ENCODE measurements at regions not wholly inside any gene's neighbourhood (a gene's known extent, or its start where the extent isn't known, plus 50 kb on each side); places are given as distances from the start of the nearest gene placed in this dataset.
"Not testable (repeated sequence)": the region's sequence is repeated elsewhere in the genome, so short reads cannot be mapped to it uniquely, and the experiment has no call there.

DNA sequence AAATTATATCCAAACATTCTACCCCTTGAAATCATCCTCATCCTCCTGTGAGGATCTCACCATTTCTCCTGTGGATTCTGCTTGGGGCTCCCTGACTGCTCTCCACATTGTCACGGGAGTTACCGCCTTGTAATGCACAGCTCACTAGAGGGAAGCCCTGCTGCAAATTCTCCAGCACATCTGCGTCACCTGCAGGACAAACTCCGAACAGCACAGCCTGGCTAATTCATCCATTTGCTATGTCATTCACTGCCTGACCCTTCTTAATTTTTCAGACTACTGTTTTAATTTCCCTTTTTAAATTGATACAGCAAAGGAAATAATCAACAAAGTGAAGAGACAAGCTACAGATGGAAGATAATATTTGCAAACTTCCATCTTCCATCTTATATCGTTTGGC lies 627.4 kb downstream of the FBXO15 start:
- H3K9ac ChIP-seq (ENCODE audit: control insufficient read depth, insufficient read depth, low read length), result no peak overlapping the region
- H3K4me2 ChIP-seq (ENCODE audit: control insufficient read depth, insufficient read depth), result no peak overlapping the region
- H2AFZ ChIP-seq (ENCODE audit: control insufficient read depth, low read depth, low read length), result no peak overlapping the region
- CTCF ChIA-PET, result interaction anchor here (0.6 to 1.0 kb wide), 2 partner anchors 757 to 759 kb away, joined by 3 to 4 read pairs; no protein-coding TSS in a partner anchor
- H4K20me1 ChIP-seq (ENCODE audit: control insufficient read depth, insufficient read depth), result no peaks in the 10 kb centered on the region
- WGBS (ENCODE audit: insufficient coverage, insufficient replicate concordance, low lambda C conversion rate, missing lambda C conversion rate), result 21% methylated on average over 5 of the region's 5 CpGs
- H3K79me2 ChIP-seq (ENCODE audit: control insufficient read depth, insufficient read depth, low read length), result no peaks in the 10 kb centered on the region
- RAD21 ChIA-PET (ENCODE audit: unreplicated experiment), result no interaction called here
- no peaks in the 10 kb centered on the region for H3K4me1 ChIP-seq (ENCODE audit: control insufficient read depth, insufficient read depth, low read length)
- DNase-seq (ENCODE audit: low read depth, low spot score) (no peak), ATAC-seq (no peak), FAIRE-seq (no peak)
- intact Hi-C loops (cut with micrococcal nuclease; ENCODE audit: unreplicated experiment) (no loop called here), in situ Hi-C loops (cut with MboI) (no loop called here)
- H3K4me3 ChIP-seq, result no peak overlapping the region
- H3K9me3 ChIP-seq (replicated peaks; ENCODE audit: control insufficient read depth, insufficient read depth, low read length), result no peaks in the 10 kb centered on the region; the same call in 2 of the 3 replicates
- no peaks in the 10 kb centered on the region for H3K27me3 ChIP-seq (replicated peaks in 1 of 2; ENCODE audit: control insufficient read depth in 2 of 2, insufficient read depth in 2 of 2, low read length in 1 of 2)
- TF ChIP-seq MXI1 (IDR thresholded peaks at IDR 0.05; ENCODE audit: low read depth, low read length) (no peak), RUNX3 (IDR thresholded peaks at IDR 0.05; ENCODE audit: low read length) (no peak)
- BruUV-seq (replicated peaks), result no TSS peak
- SMC1A ChIA-PET (ENCODE audit: uncharacterized antibody, unreplicated experiment), result no interaction called here
- POLR2A ChIA-PET, result no interaction called here
- no peaks in the 10 kb centered on the region for H3K36me3 ChIP-seq (ENCODE audit: control insufficient read depth in 2 of 2, insufficient read depth in 2 of 2, low read length in 1 of 2)
- no peak overlapping the region for H3K27ac ChIP-seq (ENCODE audit: control insufficient read depth, insufficient read depth)

- SMC1A ChIA-PET (ENCODE audit: uncharacterized antibody, unreplicated experiment); intact Hi-C loops (cut with micrococcal nuclease; ENCODE audit: unreplicated experiment); H3K27me3 ChIP-seq (replicated peaks in 1 of 2; ENCODE audit: control insufficient read depth in 2 of 2, insufficient read depth in 2 of 2, low read length in 1 of 2); ATAC-seq; CTCF ChIA-PET; DNase-seq (ENCODE audit: low read depth, low spot score); H3K4me2 ChIP-seq (ENCODE audit: control insufficient read depth, insufficient read depth); in situ Hi-C loops (cut with MboI); BruUV-seq (replicated peaks); H4K20me1 ChIP-seq (ENCODE audit: control insufficient read depth, insufficient read depth); H2AFZ ChIP-seq (ENCODE audit: control insufficient read depth, low read depth, low read length); H3K79me2 ChIP-seq (ENCODE audit: control insufficient read depth, insufficient read depth, low read length); FAIRE-seq; H3K4me1 ChIP-seq (ENCODE audit: control insufficient read depth, insufficient read depth, low read length); RAD21 ChIA-PET (ENCODE audit: unreplicated experiment); H3K36me3 ChIP-seq (ENCODE audit: control insufficient read depth in 2 of 2, insufficient read depth in 2 of 2, low read length in 1 of 2); H3K27ac ChIP-seq (ENCODE audit: control insufficient read depth, insufficient read depth); H3K9me3 ChIP-seq (replicated peaks; ENCODE audit: control insufficient read depth, insufficient read depth, low read length); H3K4me3 ChIP-seq; POLR2A ChIA-PET; H3K9ac ChIP-seq (ENCODE audit: control insufficient read depth, insufficient read depth, low read length): not testable (repeated sequence)
- 23% methylated on average over 2 of the region's 2 CpGs for WGBS (ENCODE audit: insufficient coverage, insufficient replicate concordance, low lambda C conversion rate, missing lambda C conversion rate)
Measured at GRCh38 chr18:73516056-73516455, 631.6 kb downstream of the FBXO15 start.
